GM21526 (cell line): ENCODE measurements at regions not wholly inside any gene's neighbourhood (a gene's known extent, or its start where the extent isn't known, plus 50 kb on each side); places are given as distances from the start of the nearest gene placed in this dataset.
"Not testable (repeated sequence)": the region's sequence is repeated elsewhere in the genome, so short reads cannot be mapped to it uniquely, and the experiment has no call there.

ENCODE experiments used
- ATAC-seq: cut with Tn5 transposase; IDR thresholded peaks from one replicate; pipeline ENCODE4 v1.9.1; 2021; ENCODE audit warnings: moderate library complexity; ENCODE audit not compliant: unreplicated experiment, low FRiP score

- ATAC-seq, result no peak
Measured at GRCh38 chr12:69168828-69169227, 70.5 kb upstream of the CPSF6 start.

GRCh38 chr12:69170293-69170692, 69.1 kb upstream of the CPSF6 start:
- ATAC-seq, result no peak

- no peak for ATAC-seq
Measured at GRCh38 chr12:69171881-69172280, 67.5 kb upstream of the CPSF6 start.

GRCh38 chr12:69172491-69172890, 66.9 kb upstream of the CPSF6 start:
- no peak for ATAC-seq

GRCh38 chr12:69173368-69173767, 66.0 kb upstream of the CPSF6 start:
- no peak for ATAC-seq

GRCh38 chr12:69179786-69180185, 59.6 kb upstream of the CPSF6 start:
- no peak for ATAC-seq

GRCh38 chr12:69187572-69187971, 51.8 kb upstream of the CPSF6 start:
- not testable (repeated sequence) for ATAC-seq

GRCh38 chr12:69189378-69189978, 49.9 kb upstream of the CPSF6 start:
- ATAC-seq, result no peak
